ENCODE measurements at regions not wholly inside any gene's neighbourhood (a gene's known extent, or its start where the extent isn't known, plus 50 kb on each side); places are given as distances from the start of the nearest gene placed in this dataset.
A peak's percentile ranks its signal among the peaks of the same experiment; 100 is the strongest.

- Mint-ChIP-seq H3K27ac (no peak overlapping the region), H3K9me3 (peaks cover 7 to 9% of the 10 kb centered on the region in 2 donors), H3K4me1 (ENCODE audit: low read depth in 2 of 2) (no peaks in the 10 kb centered on the region), H3K4me3 (no peak overlapping the region), H3K27me3 (no peaks in the 10 kb centered on the region), H3K36me3 (ENCODE audit: insufficient read depth) (no peaks in the 10 kb centered on the region)
- ATAC-seq (replicated peaks) (no peak), DNase-seq (no peak)
Measured at GRCh38 chr2:16316456-16317210, 349.0 kb downstream of the CYRIA start.

- DNase-seq (no peak), ATAC-seq (replicated peaks) (no peak)
- Mint-ChIP-seq H3K9me3 (peaks cover 7 to 9% of the 10 kb centered on the region in 2 donors), H3K4me3 (no peak overlapping the region), H3K36me3 (ENCODE audit: insufficient read depth) (no peaks in the 10 kb centered on the region), H3K27ac (no peak overlapping the region), H3K4me1 (ENCODE audit: low read depth in 2 of 2) (no peaks in the 10 kb centered on the region), H3K27me3 (no peaks in the 10 kb centered on the region)
Measured at GRCh38 chr2:16315908-16316307, 349.7 kb downstream of the CYRIA start.

- H3K36me3 Mint-ChIP-seq (ENCODE audit: insufficient read depth) = no peaks in the 10 kb centered on the region
- DNase-seq (no peak), ATAC-seq (replicated peaks) (no peak)
- peaks cover 7 to 9% of the 10 kb centered on the region in 2 donors for H3K9me3 Mint-ChIP-seq
- no peaks in the 10 kb centered on the region for H3K4me1 Mint-ChIP-seq (ENCODE audit: low read depth in 2 of 2)
- H3K27ac Mint-ChIP-seq = no peak overlapping the region
- no peak overlapping the region for H3K4me3 Mint-ChIP-seq
- no peaks in the 10 kb centered on the region for H3K27me3 Mint-ChIP-seq
Measured at GRCh38 chr2:16315458-16315835, 350.2 kb downstream of the CYRIA start.

GRCh38 chr2:16314691-16315457, 350.8 kb downstream of the CYRIA start:
- H3K4me3 Mint-ChIP-seq = no peak overlapping the region
- no peaks in the 10 kb centered on the region for H3K36me3 Mint-ChIP-seq (ENCODE audit: insufficient read depth)
- peaks cover 7 to 9% of the 10 kb centered on the region in 2 donors for H3K9me3 Mint-ChIP-seq
- H3K27ac Mint-ChIP-seq = no peak overlapping the region
- H3K27me3 Mint-ChIP-seq = no peaks in the 10 kb centered on the region
- ATAC-seq (replicated peaks) (no peak), DNase-seq (no peak)
- H3K4me1 Mint-ChIP-seq (ENCODE audit: low read depth in 2 of 2) = no peaks in the 10 kb centered on the region

GRCh38 chr2:16314001-16314400, 351.6 kb downstream of the CYRIA start:
- Mint-ChIP-seq H3K9me3 (peaks cover 7 to 9% of the 10 kb centered on the region in 2 donors), H3K27me3 (no peaks in the 10 kb centered on the region), H3K36me3 (ENCODE audit: insufficient read depth) (no peaks in the 10 kb centered on the region)

DNA sequence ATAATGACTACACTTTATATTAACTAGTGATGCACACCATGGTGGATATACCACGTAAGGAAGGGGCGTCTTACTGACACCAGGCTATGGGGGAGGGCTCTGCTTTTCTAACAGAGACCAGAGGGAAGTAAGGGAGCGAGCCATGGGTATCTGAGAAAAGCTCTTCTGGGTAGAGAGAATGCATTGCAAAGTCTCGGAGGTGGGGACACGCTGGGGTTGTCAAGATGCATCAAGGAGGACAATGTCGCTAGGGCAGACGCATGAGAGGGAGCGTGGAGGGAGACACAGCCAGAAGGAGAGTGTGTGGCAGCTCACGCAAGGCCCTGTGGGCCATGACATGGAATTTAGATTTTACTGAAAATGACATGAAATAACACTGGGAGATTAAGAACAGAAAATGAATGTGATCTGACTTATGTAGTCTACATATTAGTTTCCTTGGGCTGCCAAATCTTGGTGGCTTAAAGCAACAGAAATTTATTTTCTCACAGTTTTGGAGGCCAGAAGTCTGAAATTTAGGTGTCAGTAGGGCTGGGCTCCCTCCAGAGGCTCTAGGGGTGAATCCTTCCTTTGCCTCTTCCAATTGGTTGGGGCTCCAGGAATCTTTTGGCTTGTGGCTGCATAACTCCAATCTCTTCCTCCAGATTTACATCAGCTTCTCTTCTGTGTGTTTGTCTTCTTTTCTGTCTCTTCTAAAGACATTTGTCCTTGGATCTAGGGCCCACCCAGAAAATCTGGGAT, 352.2 kb downstream of the CYRIA start:
- no peak overlapping the region for H3K4me3 Mint-ChIP-seq
- no peak overlapping the region for H3K27ac Mint-ChIP-seq
- H3K27me3 Mint-ChIP-seq = no peaks in the 10 kb centered on the region
- DNase-seq = no peak
- peaks cover 7 to 9% of the 10 kb centered on the region in 2 donors for H3K9me3 Mint-ChIP-seq
- no peaks in the 10 kb centered on the region for H3K36me3 Mint-ChIP-seq (ENCODE audit: insufficient read depth)
- ATAC-seq (replicated peaks) = no peak
- no peaks in the 10 kb centered on the region for H3K4me1 Mint-ChIP-seq (ENCODE audit: low read depth in 2 of 2)

More at GRCh38 chr2:16314001-16314400, 351.6 kb downstream of the CYRIA start:
- H3K4me3 Mint-ChIP-seq = no peak overlapping the region
- no peak for ATAC-seq (replicated peaks)
- no peaks in the 10 kb centered on the region for H3K4me1 Mint-ChIP-seq (ENCODE audit: low read depth in 2 of 2)
- no peak overlapping the region for H3K27ac Mint-ChIP-seq
- DNase-seq = no peak

GRCh38 chr2:16312771-16313170, 352.9 kb downstream of the CYRIA start:
- Mint-ChIP-seq H3K27me3 (no peaks in the 10 kb centered on the region), H3K36me3 (ENCODE audit: insufficient read depth) (no peaks in the 10 kb centered on the region), H3K27ac (no peak overlapping the region), H3K4me3 (no peak overlapping the region), H3K4me1 (ENCODE audit: low read depth in 2 of 2) (no peaks in the 10 kb centered on the region), H3K9me3 (peaks cover 7 to 9% of the 10 kb centered on the region in 2 donors)
- DNase-seq (no peak), ATAC-seq (replicated peaks) (no peak)

- H3K27ac Mint-ChIP-seq = no peak overlapping the region
- no peak for DNase-seq
- H3K36me3 Mint-ChIP-seq (ENCODE audit: insufficient read depth) = no peaks in the 10 kb centered on the region
- no peaks in the 10 kb centered on the region for H3K27me3 Mint-ChIP-seq
- peaks cover 7 to 9% of the 10 kb centered on the region in 2 donors for H3K9me3 Mint-ChIP-seq
- ATAC-seq (replicated peaks) = no peak
- H3K4me1 Mint-ChIP-seq (ENCODE audit: low read depth in 2 of 2) = no peaks in the 10 kb centered on the region
- no peak overlapping the region for H3K4me3 Mint-ChIP-seq
Measured at GRCh38 chr2:16311521-16312440, 353.9 kb downstream of the CYRIA start.

- H3K9me3 Mint-ChIP-seq = peaks cover 7 to 14% of the 10 kb centered on the region in 2 donors
- no peak for DNase-seq
- no peaks in the 10 kb centered on the region for H3K4me1 Mint-ChIP-seq (ENCODE audit: low read depth in 2 of 2)
Measured at GRCh38 chr2:16308816-16309215, 356.8 kb downstream of the CYRIA start.

GRCh38 chr2:16304876-16305590, 360.6 kb downstream of the CYRIA start:
- DNase-seq = no peak
- Mint-ChIP-seq H3K4me3 (no peak overlapping the region), H3K27me3 (peaks cover 8 to 9% of the 10 kb centered on the region in 2 donors), H3K36me3 (ENCODE audit: insufficient read depth) (no peaks in the 10 kb centered on the region), H3K4me1 (ENCODE audit: low read depth in 2 of 2) (peaks cover 0 to 4% of the 10 kb centered on the region in 2 donors), H3K27ac (no peak overlapping the region), H3K9me3 (peaks cover 3 to 17% of the 10 kb centered on the region in 2 donors)
- ATAC-seq (replicated peaks) = no peak

More at GRCh38 chr2:16308816-16309215, 356.8 kb downstream of the CYRIA start:
- Mint-ChIP-seq H3K27ac (no peak overlapping the region), H3K4me3 (no peak overlapping the region), H3K36me3 (ENCODE audit: insufficient read depth) (no peaks in the 10 kb centered on the region), H3K27me3 (peaks cover 0 to 2% of the 10 kb centered on the region in 2 donors)
- no peak for ATAC-seq (replicated peaks)

- H3K9me3 Mint-ChIP-seq = peaks cover 3 to 17% of the 10 kb centered on the region in 2 donors
- H3K27me3 Mint-ChIP-seq = peaks cover 8 to 9% of the 10 kb centered on the region in 2 donors
- H3K27ac Mint-ChIP-seq = no peak overlapping the region
- DNase-seq = no peak
- H3K36me3 Mint-ChIP-seq (ENCODE audit: insufficient read depth) = no peaks in the 10 kb centered on the region
- ATAC-seq (replicated peaks) = no peak
- no peak overlapping the region for H3K4me3 Mint-ChIP-seq
- peaks cover 0 to 4% of the 10 kb centered on the region in 2 donors for H3K4me1 Mint-ChIP-seq (ENCODE audit: low read depth in 2 of 2)
Measured at GRCh38 chr2:16303761-16304160, 361.9 kb downstream of the CYRIA start.

DNA sequence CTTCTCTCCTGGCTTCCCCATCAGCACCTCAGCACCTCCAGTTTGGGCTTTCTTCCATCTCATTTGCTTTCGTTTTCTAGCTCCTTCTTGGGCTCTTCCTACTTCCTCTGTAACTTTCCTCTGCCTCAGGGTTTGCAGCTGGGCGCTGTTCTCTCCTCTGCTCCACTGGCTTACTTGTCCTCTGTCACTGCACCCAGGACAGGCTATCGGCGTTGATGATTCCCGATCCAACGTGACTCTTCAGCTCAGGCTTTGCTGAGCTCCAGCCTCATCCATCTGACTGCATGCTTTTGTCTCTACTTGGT, 362.4 kb downstream of the CYRIA start:
- Mint-ChIP-seq H3K9me3 (peaks cover 4 to 17% of the 10 kb centered on the region in 2 donors), H3K27me3 (peaks cover 8 to 9% of the 10 kb centered on the region in 2 donors), H3K4me3 (peak overlapping the region in 1 of 2 donors; percentile 18), H3K27ac (no peak overlapping the region), H3K4me1 (ENCODE audit: low read depth in 2 of 2) (peaks cover 0 to 4% of the 10 kb centered on the region in 2 donors), H3K36me3 (ENCODE audit: insufficient read depth) (no peaks in the 10 kb centered on the region)
- ATAC-seq (replicated peaks) (no peak), DNase-seq (no peak)

Measured in effector memory CD8-positive, alpha-beta T cell (primary cell).